ENCODE measurements at regions not wholly inside any gene's neighbourhood (a gene's known extent, or its start where the extent isn't known, plus 50 kb on each side); places are given as distances from the start of the nearest gene placed in this dataset.

DNA sequence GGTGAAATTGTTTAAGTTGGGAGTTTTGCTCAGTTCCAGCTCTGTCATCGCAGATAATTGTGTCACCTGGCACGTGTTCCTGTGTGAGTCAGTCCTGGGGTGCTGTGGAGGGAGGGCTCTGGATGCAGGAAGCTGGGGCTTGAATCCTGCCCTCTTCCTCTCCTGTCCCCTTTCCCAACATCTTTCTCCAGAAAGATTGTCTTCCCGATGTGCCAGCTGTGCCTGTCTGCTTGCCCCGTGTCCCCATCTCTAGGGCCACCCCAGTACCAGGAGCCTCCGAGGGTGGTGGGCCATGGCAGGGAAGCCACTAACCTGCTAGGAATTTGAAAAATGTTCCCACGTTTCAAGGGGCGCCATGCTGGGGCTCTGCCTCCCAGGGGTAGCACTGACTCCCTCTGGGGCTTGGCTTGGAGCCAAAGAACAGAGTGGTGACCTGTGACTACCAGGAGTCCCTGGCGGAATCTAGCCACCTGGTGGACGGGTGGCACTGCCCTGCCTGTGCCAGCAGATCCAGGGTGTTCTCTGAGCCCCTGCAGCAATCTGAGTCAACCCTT lies 198.1 kb downstream of the ENGASE start:
- TF ChIP-seq, protein P1, sequence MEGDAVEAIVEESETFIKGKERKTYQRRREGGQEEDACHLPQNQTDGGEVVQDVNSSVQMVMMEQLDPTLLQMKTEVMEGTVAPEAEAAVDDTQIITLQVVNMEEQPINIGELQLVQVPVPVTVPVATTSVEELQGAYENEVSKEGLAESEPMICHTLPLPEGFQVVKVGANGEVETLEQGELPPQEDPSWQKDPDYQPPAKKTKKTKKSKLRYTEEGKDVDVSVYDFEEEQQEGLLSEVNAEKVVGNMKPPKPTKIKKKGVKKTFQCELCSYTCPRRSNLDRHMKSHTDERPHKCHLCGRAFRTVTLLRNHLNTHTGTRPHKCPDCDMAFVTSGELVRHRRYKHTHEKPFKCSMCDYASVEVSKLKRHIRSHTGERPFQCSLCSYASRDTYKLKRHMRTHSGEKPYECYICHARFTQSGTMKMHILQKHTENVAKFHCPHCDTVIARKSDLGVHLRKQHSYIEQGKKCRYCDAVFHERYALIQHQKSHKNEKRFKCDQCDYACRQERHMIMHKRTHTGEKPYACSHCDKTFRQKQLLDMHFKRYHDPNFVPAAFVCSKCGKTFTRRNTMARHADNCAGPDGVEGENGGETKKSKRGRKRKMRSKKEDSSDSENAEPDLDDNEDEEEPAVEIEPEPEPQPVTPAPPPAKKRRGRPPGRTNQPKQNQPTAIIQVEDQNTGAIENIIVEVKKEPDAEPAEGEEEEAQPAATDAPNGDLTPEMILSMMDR (IDR thresholded peaks at IDR 0.05): no peak
- TF ChIP-seq POLR2AphosphoS5 (IDR thresholded peaks at IDR 0.05) (no peak), POLR2A (IDR thresholded peaks at IDR 0.05) (no peak)
